Coronary artery (tissue), 2 donors: ENCODE measurements at regions not wholly inside any gene's neighbourhood (a gene's known extent, or its start where the extent isn't known, plus 50 kb on each side); places are given as distances from the start of the nearest gene placed in this dataset.

ENCODE experiments used
- DNase-seq: peaks from one replicate; pipeline ENCODE4 v3.0.0-alpha.2; 2017; ENCODE audit warnings: low spot score
- H3K27ac ChIP-seq, 2 donors: fragments of 200-600 bp; sonication (generic); one replicate each; pipeline ENCODE4 v1.5.1; 2016 to 2019
- H3K4me3 ChIP-seq: fragments of 200-600 bp; sonication (generic); 2 replicates; pipeline ENCODE4 v1.5.1; 2016; ENCODE audit warnings: mild to moderate bottlenecking, moderate library complexity
- CTCF ChIP-seq: fragments of 200-600 bp; sonication (generic); IDR thresholded peaks from one replicate; pipeline ENCODE4 v1.5.1; 2019; ENCODE audit warnings: antibody characterized with exemption

GRCh38 chr1:63148825-63149645, 173.3 kb upstream of the FOXD3 start:
- no peak for TF ChIP-seq CTCF
- H3K4me3 ChIP-seq: no peak overlapping the region
- DNase-seq: no peak
- H3K27ac ChIP-seq: no peak overlapping the region

- no peak for TF ChIP-seq CTCF
- Histone ChIP-seq H3K27ac (no peak overlapping the region), H3K4me3 (no peak overlapping the region)
- DNase-seq: no peak
These were observed 169.8 kb upstream of the FOXD3 start for GRCh38 chr1:63152572-63152971.

- no peak for TF ChIP-seq CTCF
These were observed 166.9 kb upstream of the FOXD3 start for GRCh38 chr1:63155437-63155836.

GRCh38 chr1:63157085-63157484, 165.3 kb upstream of the FOXD3 start:
- Histone ChIP-seq H3K27ac (no peak overlapping the region), H3K4me3 (no peak overlapping the region)
- DNase-seq: no peak
- no peak for TF ChIP-seq CTCF

More at GRCh38 chr1:63155437-63155836, 166.9 kb upstream of the FOXD3 start:
- no peak overlapping the region for H3K4me3 ChIP-seq
- no peak overlapping the region for H3K27ac ChIP-seq
- no peak for DNase-seq

- no peak for DNase-seq
- Histone ChIP-seq H3K27ac (no peak overlapping the region), H3K4me3 (no peak overlapping the region)
- TF ChIP-seq CTCF: no peak
These were observed 153.3 kb upstream of the FOXD3 start for GRCh38 chr1:63169057-63169456.

- H3K4me3 ChIP-seq: no peak overlapping the region
- no peak overlapping the region for H3K27ac ChIP-seq
- no peak for TF ChIP-seq CTCF
- no peak for DNase-seq
These were observed 149.2 kb upstream of the FOXD3 start for GRCh38 chr1:63173161-63173560.

GRCh38 chr1:63189677-63190076, 132.7 kb upstream of the FOXD3 start:
- H3K27ac ChIP-seq: no peak overlapping the region
- DNase-seq: no peak
- H3K4me3 ChIP-seq: no peak overlapping the region
- no peak for TF ChIP-seq CTCF
